VCaP (cell line): ENCODE measurements at regions not wholly inside any gene's neighbourhood (a gene's known extent, or its start where the extent isn't known, plus 50 kb on each side); places are given as distances from the start of the nearest gene placed in this dataset.

ENCODE experiments used
- H3K27ac ChIP-seq: fragments of 450-650 bp; 2 replicates; pipeline ENCODE4 v1.5.1; 2017
- TF ChIP-seq, protein P1 (sequence below): fragments of 450-650 bp; conservative IDR thresholded peaks from 2 replicates; pipeline ENCODE4 v1.5.1; 2017; ENCODE audit warnings: mild to moderate bottlenecking, moderate library complexity

DNA sequence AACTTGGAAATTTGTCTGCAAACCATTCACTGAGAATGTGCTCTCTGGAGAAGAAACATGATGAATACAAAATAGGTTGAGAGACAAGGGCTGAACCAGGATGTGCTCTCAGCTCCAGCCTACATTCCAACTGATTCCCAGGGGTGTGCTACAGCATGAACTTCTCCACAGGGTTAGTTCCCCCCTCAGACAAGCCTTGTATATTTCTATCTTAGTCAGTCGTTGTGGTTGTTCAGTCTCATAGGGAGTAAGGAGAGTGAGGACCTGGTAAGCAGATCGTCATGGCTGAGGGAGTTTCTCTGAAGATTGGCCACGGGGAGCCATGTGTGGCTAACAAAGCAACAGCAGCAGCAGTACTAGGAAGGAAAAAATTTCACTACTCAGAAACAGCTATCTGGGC is 919.7 kb upstream of the CADM2 start:
- TF ChIP-seq, protein P1, sequence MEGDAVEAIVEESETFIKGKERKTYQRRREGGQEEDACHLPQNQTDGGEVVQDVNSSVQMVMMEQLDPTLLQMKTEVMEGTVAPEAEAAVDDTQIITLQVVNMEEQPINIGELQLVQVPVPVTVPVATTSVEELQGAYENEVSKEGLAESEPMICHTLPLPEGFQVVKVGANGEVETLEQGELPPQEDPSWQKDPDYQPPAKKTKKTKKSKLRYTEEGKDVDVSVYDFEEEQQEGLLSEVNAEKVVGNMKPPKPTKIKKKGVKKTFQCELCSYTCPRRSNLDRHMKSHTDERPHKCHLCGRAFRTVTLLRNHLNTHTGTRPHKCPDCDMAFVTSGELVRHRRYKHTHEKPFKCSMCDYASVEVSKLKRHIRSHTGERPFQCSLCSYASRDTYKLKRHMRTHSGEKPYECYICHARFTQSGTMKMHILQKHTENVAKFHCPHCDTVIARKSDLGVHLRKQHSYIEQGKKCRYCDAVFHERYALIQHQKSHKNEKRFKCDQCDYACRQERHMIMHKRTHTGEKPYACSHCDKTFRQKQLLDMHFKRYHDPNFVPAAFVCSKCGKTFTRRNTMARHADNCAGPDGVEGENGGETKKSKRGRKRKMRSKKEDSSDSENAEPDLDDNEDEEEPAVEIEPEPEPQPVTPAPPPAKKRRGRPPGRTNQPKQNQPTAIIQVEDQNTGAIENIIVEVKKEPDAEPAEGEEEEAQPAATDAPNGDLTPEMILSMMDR = no peak
- H3K27ac ChIP-seq = no peak overlapping the region

- TF ChIP-seq, protein P1 = no peak
- H3K27ac ChIP-seq = no peak overlapping the region
Measured at GRCh38 chr3:84042399-84043106, 916.2 kb upstream of the CADM2 start.

DNA sequence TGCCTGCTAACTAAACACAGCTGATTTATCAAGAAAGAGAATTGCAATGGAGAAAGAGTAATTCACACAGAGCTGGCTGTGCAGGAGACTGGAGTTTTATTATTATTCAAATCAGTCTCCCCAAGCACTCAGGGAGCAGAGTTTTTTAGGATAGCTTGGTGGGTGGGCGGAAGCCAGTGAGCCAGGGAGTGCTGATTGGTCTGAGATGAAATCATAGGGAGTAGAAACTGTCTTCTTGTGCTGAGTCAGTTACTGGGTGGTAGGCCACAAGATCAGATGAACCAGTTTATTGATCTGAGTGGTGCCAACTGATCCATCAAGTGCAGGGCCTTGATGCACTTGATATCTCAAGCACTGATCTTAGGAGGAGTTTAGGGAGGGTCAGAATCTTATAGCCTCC is 891.9 kb upstream of the CADM2 start:
- H3K27ac ChIP-seq = no peak overlapping the region
- TF ChIP-seq, protein P1 = no peak

- no peak overlapping the region for H3K27ac ChIP-seq
- TF ChIP-seq, protein P1 = no peak
Measured at GRCh38 chr3:84073664-84074063, 885.1 kb upstream of the CADM2 start.

DNA sequence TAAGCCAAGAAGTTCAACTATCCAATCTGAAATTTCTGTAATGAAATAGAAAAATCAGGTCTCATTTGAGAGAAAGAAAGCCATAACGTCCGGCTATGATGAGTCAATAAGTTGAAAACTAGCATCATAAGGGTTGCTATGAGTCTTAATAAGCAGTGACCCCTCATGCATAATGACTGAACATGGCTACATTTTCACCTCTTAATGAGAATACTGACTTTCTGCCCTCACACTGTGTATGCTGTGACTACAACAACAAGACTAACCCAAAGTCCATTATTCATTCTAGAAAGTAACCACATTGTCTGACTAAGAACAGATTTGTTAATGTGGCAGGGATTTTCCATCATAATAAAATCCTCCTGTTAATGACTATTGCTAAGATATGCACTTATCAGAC is 884.0 kb upstream of the CADM2 start:
- TF ChIP-seq, protein P1 = no peak
- no peak overlapping the region for H3K27ac ChIP-seq

GRCh38 chr3:84077479-84077878 is 881.3 kb upstream of the CADM2 start:
- no peak overlapping the region for H3K27ac ChIP-seq
- TF ChIP-seq, protein P1 = peak; percentile 61

DNA sequence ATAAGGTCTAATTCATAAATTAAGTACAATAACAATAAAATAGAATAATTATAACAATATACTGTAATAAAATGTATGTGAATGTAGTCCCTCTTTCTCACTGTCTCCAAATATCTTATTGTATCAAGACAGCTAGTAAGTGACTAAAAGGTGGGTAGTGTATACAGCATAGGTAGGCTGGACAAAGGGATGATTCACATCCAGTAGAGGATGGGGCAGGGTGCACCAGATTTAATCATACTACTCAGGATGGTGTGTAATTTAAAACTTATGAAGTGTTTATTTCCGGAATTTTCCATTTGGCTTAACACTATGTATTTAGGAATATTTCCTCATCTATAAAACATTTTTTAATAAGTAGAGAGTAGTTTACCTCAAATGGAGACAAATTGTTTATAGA is 876.1 kb upstream of the CADM2 start:
- no peak overlapping the region for H3K27ac ChIP-seq
- TF ChIP-seq, protein P1 = no peak
